H9 (cell line): ENCODE measurements at regions not wholly inside any gene's neighbourhood (a gene's known extent, or its start where the extent isn't known, plus 50 kb on each side); places are given as distances from the start of the nearest gene placed in this dataset.

Experiments used
- DNase-seq: peaks from one replicate; pipeline ENCODE4 v3.0.0-alpha.2; 2017
- H2AFZ ChIP-seq: one replicate; pipeline ENCODE4 v1.6.1; 2013; ENCODE audit warnings: mild to moderate bottlenecking, low read length, control low read depth, moderate library complexity
- H2AK5ac ChIP-seq: 2 replicates; pipeline ENCODE4 v1.6.1; 2013; ENCODE audit warnings: low read length, control low read depth, mixed read lengths; ENCODE audit not compliant: insufficient read length
- H2BK120ac ChIP-seq: one replicate; pipeline ENCODE4 v1.6.1; 2013; ENCODE audit warnings: low read depth, mild to moderate bottlenecking, low read length, control low read depth, inconsistent platforms; ENCODE audit not compliant: poor library complexity, severe bottlenecking
- H2BK12ac ChIP-seq: 2 replicates; pipeline ENCODE4 v1.6.1; 2013; ENCODE audit warnings: low read length, control low read depth, mixed read lengths, low read depth; ENCODE audit not compliant: insufficient read length
- H2BK15ac ChIP-seq: 2 replicates; pipeline ENCODE4 v1.6.1; 2013; ENCODE audit warnings: low read depth, low read length, control low read depth
- H2BK20ac ChIP-seq: one replicate; pipeline ENCODE4 v1.6.1; 2013; ENCODE audit warnings: low read depth, mild to moderate bottlenecking, low read length, control low read depth, inconsistent platforms; ENCODE audit not compliant: poor library complexity, severe bottlenecking
- H2BK5ac ChIP-seq: 2 replicates; pipeline ENCODE4 v1.6.1; 2013; ENCODE audit warnings: low read length, control low read depth, mixed read lengths; ENCODE audit not compliant: insufficient read length
- H3K14ac ChIP-seq: 2 replicates; pipeline ENCODE4 v1.6.1; 2013; ENCODE audit warnings: low read length, control low read depth; ENCODE audit not compliant: insufficient read depth
- H3K18ac ChIP-seq: 2 replicates; pipeline ENCODE4 v1.6.1; 2013; ENCODE audit warnings: low read depth, mild to moderate bottlenecking, mixed read lengths, low read length, control low read depth; ENCODE audit not compliant: insufficient read length
- H3K23ac ChIP-seq: 2 replicates; pipeline ENCODE4 v1.6.1; 2013; ENCODE audit warnings: low read length, control low read depth, mixed read lengths, low read depth; ENCODE audit not compliant: insufficient read length
- H3K23me2 ChIP-seq: 2 replicates; pipeline ENCODE4 v1.6.1; 2013; ENCODE audit warnings: low read depth, mild to moderate bottlenecking, mixed read lengths, low read length, control low read depth; ENCODE audit not compliant: insufficient read length, poor library complexity, severe bottlenecking
- H3K27ac ChIP-seq: 2 replicates; pipeline ENCODE4 v1.5.1; 2013; ENCODE audit warnings: low read length, control low read depth, mixed read lengths, low read depth; ENCODE audit not compliant: insufficient read length
- H3K27me3 ChIP-seq: 2 replicates; pipeline ENCODE4 v1.6.1; 2013; ENCODE audit warnings: low read length, control low read depth, inconsistent platforms; ENCODE audit not compliant: insufficient read depth
- H3K4ac ChIP-seq: 2 replicates; pipeline ENCODE4 v1.6.1; 2013; ENCODE audit warnings: low read depth, mild to moderate bottlenecking, control low read depth, inconsistent platforms, low read length, moderate library complexity
- H3K4me1 ChIP-seq: 2 replicates; pipeline ENCODE4 v1.6.1; 2013; ENCODE audit warnings: low read length, control low read depth, inconsistent platforms; ENCODE audit not compliant: insufficient read depth
- H3K4me2 ChIP-seq: 2 replicates; pipeline ENCODE4 v1.6.1; 2013; ENCODE audit warnings: low read length, control low read depth, mixed read lengths; ENCODE audit not compliant: insufficient read length, insufficient read depth
- H3K56ac ChIP-seq: 2 replicates; pipeline ENCODE4 v1.6.1; 2013; ENCODE audit warnings: low read depth, mild to moderate bottlenecking, mixed read lengths, low read length, control low read depth; ENCODE audit not compliant: insufficient read length
- H3K79me1 ChIP-seq: 2 replicates; pipeline ENCODE4 v1.6.1; 2013; ENCODE audit warnings: low read depth, mild to moderate bottlenecking, moderate library complexity, low read length, control low read depth, inconsistent platforms; ENCODE audit not compliant: insufficient read depth, poor library complexity, severe bottlenecking
- H3K79me2 ChIP-seq: 2 replicates; pipeline ENCODE4 v1.6.1; 2013; ENCODE audit warnings: low read length, control low read depth, inconsistent platforms; ENCODE audit not compliant: insufficient read depth
- H3K9ac ChIP-seq: 2 replicates; pipeline ENCODE4 v1.6.1; 2013; ENCODE audit warnings: low read length, control low read depth, mixed read lengths; ENCODE audit not compliant: insufficient read length; ENCODE audit errors: extremely low read depth
- H3K9me3 ChIP-seq: one replicate; pipeline ENCODE4 v1.6.1; 2013; ENCODE audit warnings: low read depth, low read length, inconsistent platforms; ENCODE audit not compliant: control insufficient read depth
- H3T11ph ChIP-seq: one replicate; pipeline ENCODE4 v1.6.1; 2013; ENCODE audit warnings: mild to moderate bottlenecking, low read length, control low read depth, inconsistent platforms
- H4K20me1 ChIP-seq: one replicate; pipeline ENCODE4 v1.6.1; 2013; ENCODE audit not compliant: control insufficient read depth, insufficient read length, insufficient read depth
- H4K5ac ChIP-seq: 2 replicates; pipeline ENCODE4 v1.6.1; 2013; ENCODE audit warnings: low read depth, mild to moderate bottlenecking, mixed read lengths, low read length, control low read depth; ENCODE audit not compliant: insufficient read length
- H4K8ac ChIP-seq: replicated peaks from 2 replicates; pipeline ENCODE4 v1.6.1; 2013; ENCODE audit warnings: low read length, control low read depth, mixed read lengths, low read depth; ENCODE audit not compliant: insufficient read length
- H4K91ac ChIP-seq: 2 replicates; pipeline ENCODE4 v1.6.1; 2013; ENCODE audit warnings: low read depth, mild to moderate bottlenecking, moderate library complexity, mixed read lengths, low read length, control low read depth; ENCODE audit not compliant: insufficient read length
- H3K27ac Mint-ChIP-seq, 3 experiments: 2 replicates in 2 of 3; 3 replicates in 1 of 3; pipeline ENCODE4 v1.8.0; 2020 to 2021; ENCODE audit warnings: mixed read lengths in 3 of 3, mild to moderate bottlenecking in 1 of 3, moderate library complexity in 1 of 3
- H3K27me3 Mint-ChIP-seq: 2 replicates; pipeline ENCODE4 v1.8.0; 2021; ENCODE audit warnings: low read depth, mild to moderate bottlenecking, moderate library complexity, mixed read lengths
- H3K36me3 Mint-ChIP-seq, 3 experiments: 2 replicates in 2 of 3; 3 replicates in 1 of 3; pipeline ENCODE4 v1.8.0; 2020 to 2021; ENCODE audit warnings: low read depth in 3 of 3, mixed read lengths in 3 of 3; ENCODE audit not compliant: insufficient read depth in 1 of 3
- H3K4me1 Mint-ChIP-seq, 2 experiments: 2 replicates each; pipeline ENCODE4 v1.8.0; 2020; ENCODE audit warnings: mixed read lengths in 2 of 2
- H3K4me3 Mint-ChIP-seq, 2 experiments: 2 replicates in 1 of 2; 3 replicates in 1 of 2; pipeline ENCODE4 v1.8.0; 2020 to 2021; ENCODE audit warnings: mild to moderate bottlenecking in 2 of 2, mixed read lengths in 2 of 2, moderate library complexity in 1 of 2
- H3K9me3 Mint-ChIP-seq, 2 experiments: 2 replicates in 1 of 2; 3 replicates in 1 of 2; pipeline ENCODE4 v1.8.0; 2020; ENCODE audit warnings: mild to moderate bottlenecking in 2 of 2, mixed read lengths in 2 of 2, moderate library complexity in 1 of 2
- WGBS: extraction: QIAGEN DNeasy Blood & Tissue Kit; methylation state at CpG from one replicate; pipeline ENCODE4 v1.1.7; 2013; ENCODE audit warnings: missing lambda C conversion rate, low lambda C conversion rate, mixed read lengths; ENCODE audit not compliant: insufficient read length; ENCODE audit errors: extremely low coverage; 5-methylcytosine and 5-hydroxymethylcytosine counted together
- TF ChIP-seq, protein P1 (sequence below): fragments of 200-600 bp; sonication (generic); conservative IDR thresholded peaks from 3 replicates; pipeline ENCODE4 v1.8.0; 2021; ENCODE audit warnings: antibody characterized with exemption, mild to moderate bottlenecking

DNA sequence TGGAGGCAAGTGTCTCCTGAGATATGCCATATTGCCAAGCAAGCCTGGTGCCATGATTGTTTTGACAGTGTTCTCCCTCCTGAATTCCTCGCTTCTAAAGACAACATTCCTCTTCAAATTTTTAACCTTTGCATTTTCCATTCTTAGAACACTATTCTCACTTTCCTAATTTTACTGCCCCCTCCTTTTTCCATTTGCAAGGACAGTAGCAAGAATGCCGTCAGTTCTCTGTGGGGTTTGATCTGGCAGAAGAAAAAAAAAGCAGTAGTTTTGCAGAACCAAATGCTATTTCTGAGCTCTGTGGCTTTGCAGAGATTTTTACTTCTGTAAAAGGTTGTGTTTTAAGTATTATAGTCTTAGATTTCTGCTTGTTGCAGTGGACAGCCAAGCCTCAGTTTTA is 295.2 kb downstream of the NUAK1 start:
- H2BK120ac ChIP-seq, result no peak overlapping the region
- no peak overlapping the region for H2AFZ ChIP-seq
- no peaks in the 10 kb centered on the region for H3K23me2 ChIP-seq
- no peak overlapping the region for H3T11ph ChIP-seq
- no peak overlapping the region for H3K27ac ChIP-seq
- no peak overlapping the region for H3K23ac ChIP-seq
- WGBS, result no CpG with 5 or more reads among the region's 2 CpGs
- no peaks in the 10 kb centered on the region for H3K4me1 ChIP-seq
- H2BK12ac ChIP-seq, result no peak overlapping the region
- TF ChIP-seq, protein P1, sequence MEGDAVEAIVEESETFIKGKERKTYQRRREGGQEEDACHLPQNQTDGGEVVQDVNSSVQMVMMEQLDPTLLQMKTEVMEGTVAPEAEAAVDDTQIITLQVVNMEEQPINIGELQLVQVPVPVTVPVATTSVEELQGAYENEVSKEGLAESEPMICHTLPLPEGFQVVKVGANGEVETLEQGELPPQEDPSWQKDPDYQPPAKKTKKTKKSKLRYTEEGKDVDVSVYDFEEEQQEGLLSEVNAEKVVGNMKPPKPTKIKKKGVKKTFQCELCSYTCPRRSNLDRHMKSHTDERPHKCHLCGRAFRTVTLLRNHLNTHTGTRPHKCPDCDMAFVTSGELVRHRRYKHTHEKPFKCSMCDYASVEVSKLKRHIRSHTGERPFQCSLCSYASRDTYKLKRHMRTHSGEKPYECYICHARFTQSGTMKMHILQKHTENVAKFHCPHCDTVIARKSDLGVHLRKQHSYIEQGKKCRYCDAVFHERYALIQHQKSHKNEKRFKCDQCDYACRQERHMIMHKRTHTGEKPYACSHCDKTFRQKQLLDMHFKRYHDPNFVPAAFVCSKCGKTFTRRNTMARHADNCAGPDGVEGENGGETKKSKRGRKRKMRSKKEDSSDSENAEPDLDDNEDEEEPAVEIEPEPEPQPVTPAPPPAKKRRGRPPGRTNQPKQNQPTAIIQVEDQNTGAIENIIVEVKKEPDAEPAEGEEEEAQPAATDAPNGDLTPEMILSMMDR, result no peak
- no peak overlapping the region for H3K14ac ChIP-seq
- H3K4me3 Mint-ChIP-seq, result no peak overlapping the region
- no peak for DNase-seq
- H3K4ac ChIP-seq, result no peak overlapping the region
- 0 out of 4 replicates have a peak, but pooled peaks cover 0 to 2% of the 10 kb centered on the region in 2 experiments for H3K4me1 Mint-ChIP-seq
- no peaks in the 10 kb centered on the region for H3K27me3 ChIP-seq
- no peak overlapping the region for H3K4me2 ChIP-seq
- no peak overlapping the region for H2BK20ac ChIP-seq
- peaks cover 0 to 7% (median 3%) of the 10 kb centered on the region in 3 experiments; a peak in 3 of 7 replicates for H3K36me3 Mint-ChIP-seq
- no peak overlapping the region for H4K5ac ChIP-seq
- H2BK15ac ChIP-seq, result no peak overlapping the region
- H4K8ac ChIP-seq, result no peak overlapping the region
- H3K9ac ChIP-seq, result no peak overlapping the region
- H3K9me3 ChIP-seq, result no peaks in the 10 kb centered on the region
- H3K27me3 Mint-ChIP-seq, result no peaks in the 10 kb centered on the region
- H3K79me2 ChIP-seq, result no peaks in the 10 kb centered on the region
- H3K27ac Mint-ChIP-seq, result no peak overlapping the region
- no peak overlapping the region for H4K91ac ChIP-seq
- H3K79me1 ChIP-seq, result no peaks in the 10 kb centered on the region
- H4K20me1 ChIP-seq, result no peaks in the 10 kb centered on the region
- no peak overlapping the region for H2BK5ac ChIP-seq
- H2AK5ac ChIP-seq, result no peak overlapping the region
- H3K18ac ChIP-seq, result no peak overlapping the region
- H3K56ac ChIP-seq, result no peak overlapping the region
- H3K9me3 Mint-ChIP-seq, result peaks cover 5 to 7% of the 10 kb centered on the region in 2 experiments
